ENCODE measurements at regions not wholly inside any gene's neighbourhood (a gene's known extent, or its start where the extent isn't known, plus 50 kb on each side); places are given as distances from the start of the nearest gene placed in this dataset.
"Not testable (repeated sequence)": the region's sequence is repeated elsewhere in the genome, so short reads cannot be mapped to it uniquely, and the experiment has no call there.

GRCh38 chr21:27058673-27059605 is 92.1 kb upstream of the ADAMTS5 start:
- DNase-seq = no peak

GRCh38 chr21:27057997-27058396 is 91.1 kb upstream of the ADAMTS5 start:
- no peak for DNase-seq

GRCh38 chr21:27047658-27048314 is 80.9 kb upstream of the ADAMTS5 start:
- no peak for DNase-seq

- no peak for DNase-seq
These were observed 80.4 kb upstream of the ADAMTS5 start for GRCh38 chr21:27047283-27047657.

GRCh38 chr21:27045281-27045985 is 78.5 kb upstream of the ADAMTS5 start:
- DNase-seq = no peak

- no peak for DNase-seq
These were observed 76.5 kb upstream of the ADAMTS5 start for GRCh38 chr21:27043377-27043776.

- DNase-seq = no peak
These were observed 74.0 kb upstream of the ADAMTS5 start for GRCh38 chr21:27040738-27041469.

GRCh38 chr21:27036736-27037301 is 69.9 kb upstream of the ADAMTS5 start:
- DNase-seq = no peak

- DNase-seq = no peak
These were observed 68.9 kb upstream of the ADAMTS5 start for GRCh38 chr21:27035791-27036190.

- no peak for DNase-seq
These were observed 67.9 kb upstream of the ADAMTS5 start for GRCh38 chr21:27034796-27035195.

GRCh38 chr21:27033471-27033870 is 66.6 kb upstream of the ADAMTS5 start:
- no peak for DNase-seq

GRCh38 chr21:27026501-27026900 is 59.6 kb upstream of the ADAMTS5 start:
- no peak for DNase-seq

- not testable (repeated sequence) for DNase-seq
These were observed 58.8 kb upstream of the ADAMTS5 start for GRCh38 chr21:27025708-27026107.

GRCh38 chr21:27024971-27025370 is 58.1 kb upstream of the ADAMTS5 start:
- DNase-seq = no peak

- DNase-seq = no peak
These were observed 57.4 kb upstream of the ADAMTS5 start for GRCh38 chr21:27024301-27024700.

GRCh38 chr21:27023186-27023585 is 56.3 kb upstream of the ADAMTS5 start:
- no peak for DNase-seq

GRCh38 chr21:27021801-27022200 is 54.9 kb upstream of the ADAMTS5 start:
- DNase-seq = no peak

- DNase-seq = no peak
These were observed 54.2 kb upstream of the ADAMTS5 start for GRCh38 chr21:27021046-27021445.

GRCh38 chr21:27017246-27017645 is 50.4 kb upstream of the ADAMTS5 start:
- no peak for DNase-seq

Measured in activated CD4-positive, CD25-positive, alpha-beta regulatory T cell treated with anti-CD3 and anti-CD28 coated beads, Interleukin-2, amount 50 U/mL, for 72 hours (primary cell).